ENCODE measurements at regions not wholly inside any gene's neighbourhood (a gene's known extent, or its start where the extent isn't known, plus 50 kb on each side); places are given as distances from the start of the nearest gene placed in this dataset.
A peak's percentile ranks its signal among the peaks of the same experiment; 100 is the strongest.

- Mint-ChIP-seq H3K36me3 (ENCODE audit: low read depth) (no peaks in the 10 kb centered on the region), H3K4me3 (no peak overlapping the region), H3K9me3 (no peaks in the 10 kb centered on the region), H3K4me1 (ENCODE audit: low read depth) (peaks cover 74% of the 10 kb centered on the region), H3K27ac (peak overlapping the region; percentile 58), H3K27me3 (no peaks in the 10 kb centered on the region)
- DNase-seq: peak; percentile 17
These were observed 156.9 kb downstream of the TOMM20 start for GRCh38 chr1:234971586-234972297.

GRCh38 chr1:234970731-234971476, 157.7 kb downstream of the TOMM20 start:
- Mint-ChIP-seq H3K9me3 (no peaks in the 10 kb centered on the region), H3K4me3 (no peak overlapping the region), H3K4me1 (ENCODE audit: low read depth) (peaks cover 71% of the 10 kb centered on the region), H3K36me3 (ENCODE audit: low read depth) (no peaks in the 10 kb centered on the region), H3K27ac (peak overlapping the region; percentile 58), H3K27me3 (no peaks in the 10 kb centered on the region)
- DNase-seq: peak; percentile 46

GRCh38 chr1:234970401-234970730, 158.3 kb downstream of the TOMM20 start:
- H3K4me3 Mint-ChIP-seq: no peak overlapping the region
- peaks cover 69% of the 10 kb centered on the region for H3K4me1 Mint-ChIP-seq (ENCODE audit: low read depth)
- H3K9me3 Mint-ChIP-seq: no peaks in the 10 kb centered on the region
- H3K27me3 Mint-ChIP-seq: no peaks in the 10 kb centered on the region
- DNase-seq: no peak
- H3K27ac Mint-ChIP-seq: peak overlapping the region; percentile 58
- H3K36me3 Mint-ChIP-seq (ENCODE audit: low read depth): peaks cover under 1% of the 10 kb centered on the region

- peak; percentile 32 for DNase-seq
- Mint-ChIP-seq H3K4me3 (no peak overlapping the region), H3K27me3 (no peaks in the 10 kb centered on the region), H3K9me3 (no peaks in the 10 kb centered on the region), H3K36me3 (ENCODE audit: low read depth) (peaks cover 4% of the 10 kb centered on the region), H3K27ac (peak overlapping the region; percentile 36), H3K4me1 (ENCODE audit: low read depth) (peaks cover 68% of the 10 kb centered on the region)
These were observed 158.8 kb downstream of the TOMM20 start for GRCh38 chr1:234969581-234970400.

- H3K9me3 Mint-ChIP-seq: no peaks in the 10 kb centered on the region
- peaks cover 4% of the 10 kb centered on the region for H3K36me3 Mint-ChIP-seq (ENCODE audit: low read depth)
- no peak overlapping the region for H3K4me3 Mint-ChIP-seq
- H3K4me1 Mint-ChIP-seq (ENCODE audit: low read depth): peaks cover 69% of the 10 kb centered on the region
- no peak overlapping the region for H3K27ac Mint-ChIP-seq
- no peak for DNase-seq
- H3K27me3 Mint-ChIP-seq: no peaks in the 10 kb centered on the region
These were observed 159.6 kb downstream of the TOMM20 start for GRCh38 chr1:234969011-234969441.

- Mint-ChIP-seq H3K27me3 (no peaks in the 10 kb centered on the region), H3K4me3 (no peak overlapping the region)
These were observed 160.2 kb downstream of the TOMM20 start for GRCh38 chr1:234968451-234968850.

GRCh38 chr1:234967121-234967520, 161.5 kb downstream of the TOMM20 start:
- peaks cover 4% of the 10 kb centered on the region for H3K36me3 Mint-ChIP-seq (ENCODE audit: low read depth)
- no peak overlapping the region for H3K4me3 Mint-ChIP-seq
- no peak overlapping the region for H3K27ac Mint-ChIP-seq
- H3K9me3 Mint-ChIP-seq: no peaks in the 10 kb centered on the region
- H3K27me3 Mint-ChIP-seq: no peaks in the 10 kb centered on the region
- DNase-seq: no peak
- peaks cover 72% of the 10 kb centered on the region for H3K4me1 Mint-ChIP-seq (ENCODE audit: low read depth)

More at GRCh38 chr1:234968451-234968850, 160.2 kb downstream of the TOMM20 start:
- peak; percentile 22 for DNase-seq
- no peak overlapping the region for H3K27ac Mint-ChIP-seq
- no peaks in the 10 kb centered on the region for H3K9me3 Mint-ChIP-seq
- H3K4me1 Mint-ChIP-seq (ENCODE audit: low read depth): peaks cover 72% of the 10 kb centered on the region
- peaks cover 4% of the 10 kb centered on the region for H3K36me3 Mint-ChIP-seq (ENCODE audit: low read depth)

GRCh38 chr1:234965111-234965510, 163.5 kb downstream of the TOMM20 start:
- H3K36me3 Mint-ChIP-seq (ENCODE audit: low read depth): peaks cover 4% of the 10 kb centered on the region
- H3K27ac Mint-ChIP-seq: peak overlapping the region; percentile 82
- H3K4me3 Mint-ChIP-seq: no peak overlapping the region
- peak; percentile 35 for DNase-seq
- no peaks in the 10 kb centered on the region for H3K9me3 Mint-ChIP-seq
- H3K27me3 Mint-ChIP-seq: no peaks in the 10 kb centered on the region
- H3K4me1 Mint-ChIP-seq (ENCODE audit: low read depth): peaks cover 73% of the 10 kb centered on the region

GRCh38 chr1:234963904-234964702, 164.5 kb downstream of the TOMM20 start:
- Mint-ChIP-seq H3K4me1 (ENCODE audit: low read depth) (peaks cover 73% of the 10 kb centered on the region), H3K27me3 (no peaks in the 10 kb centered on the region), H3K9me3 (no peaks in the 10 kb centered on the region), H3K4me3 (no peak overlapping the region), H3K36me3 (ENCODE audit: low read depth) (peaks cover 4% of the 10 kb centered on the region), H3K27ac (peak overlapping the region; percentile 93)
- DNase-seq: peak; percentile 36

GRCh38 chr1:234963180-234963903, 165.3 kb downstream of the TOMM20 start:
- no peaks in the 10 kb centered on the region for H3K9me3 Mint-ChIP-seq
- H3K27me3 Mint-ChIP-seq: no peaks in the 10 kb centered on the region
- peak overlapping the region; percentile 59 for H3K4me3 Mint-ChIP-seq
- peak overlapping the region; percentile 93 for H3K27ac Mint-ChIP-seq
- H3K36me3 Mint-ChIP-seq (ENCODE audit: low read depth): peaks cover 4% of the 10 kb centered on the region
- peaks cover 70% of the 10 kb centered on the region for H3K4me1 Mint-ChIP-seq (ENCODE audit: low read depth)
- DNase-seq: peak; percentile 88

- no peaks in the 10 kb centered on the region for H3K9me3 Mint-ChIP-seq
- H3K36me3 Mint-ChIP-seq (ENCODE audit: low read depth): peaks cover 4% of the 10 kb centered on the region
- H3K27ac Mint-ChIP-seq: peak overlapping the region; percentile 93
- no peaks in the 10 kb centered on the region for H3K27me3 Mint-ChIP-seq
- peaks cover 79% of the 10 kb centered on the region for H3K4me1 Mint-ChIP-seq (ENCODE audit: low read depth)
- peak; percentile 47 for DNase-seq
- peak overlapping the region; percentile 59 for H3K4me3 Mint-ChIP-seq
These were observed 166.2 kb downstream of the TOMM20 start for GRCh38 chr1:234962340-234962989.

GRCh38 chr1:234961456-234962339, 166.9 kb downstream of the TOMM20 start:
- Mint-ChIP-seq H3K27me3 (no peaks in the 10 kb centered on the region), H3K36me3 (ENCODE audit: low read depth) (peaks cover 4% of the 10 kb centered on the region), H3K9me3 (no peaks in the 10 kb centered on the region), H3K4me3 (peak overlapping the region; percentile 59), H3K27ac (peak overlapping the region; percentile 93), H3K4me1 (ENCODE audit: low read depth) (peaks cover 87% of the 10 kb centered on the region)
- peak; percentile 40 for DNase-seq

Measured in activated T-cell treated with anti-CD3 and anti-CD28 coated beads, Interleukin-2, amount 50 U/mL, for 24 hours (primary cell).